HepG2 (cell line): ENCODE measurements at regions not wholly inside any gene's neighbourhood (a gene's known extent, or its start where the extent isn't known, plus 50 kb on each side); places are given as distances from the start of the nearest gene placed in this dataset.

ENCODE experiments used
- ATAC-seq: fragments of 200-7000 bp; cut with Tn5 transposase; 3 replicates; pipeline ENCODE4 v1.9.1; 2020; ENCODE audit warnings: mild to moderate bottlenecking, moderate library complexity
- BruUV-seq: library from RNA; stranded (reverse); fragments of 400-500 nt; replicated peaks from 2 replicates; lab custom pipeline; 2021; lab: Mats Ljungman, UMichigan
- CTCF ChIA-PET: fragments of 300-600 bp; formaldehyde crosslinking; extraction: SDS; loops from one replicate; lab custom pipeline; 2021; ENCODE audit warnings: low total read pairs, inconsistent platforms, low intra/inter-chr PET ratio; lab: Yijun Ruan, JAX
- POLR2A ChIA-PET: fragments of 350-600 bp; sonication (Branson Sonifier 250); formaldehyde crosslinking; loops from one replicate; lab custom pipeline; 2020; ENCODE audit warnings: antibody characterized with exemption, inconsistent platforms; lab: Yijun Ruan, JAX
- DNase-seq: peaks from one replicate; pipeline ENCODE4 v3.0.0-alpha.2; 2015; ENCODE audit warnings: low spot score
- FAIRE-seq: peaks from 3 replicates; lab custom pipeline; 2011; peaks lifted over from hg19 to GRCh38; lab: Jason Lieb, UNC
- H2AFZ ChIP-seq: one replicate; pipeline ENCODE4 v1.6.1; 2011; ENCODE audit warnings: low read length, inconsistent platforms
- H3K27ac ChIP-seq: fragments of 300-600 bp; 3 replicates; pipeline ENCODE4 v1.8.0; 2011; ENCODE audit warnings: mixed run types, mild to moderate bottlenecking, mixed read lengths, low read length, inconsistent platforms; ENCODE audit not compliant: insufficient read depth; ENCODE audit errors: extremely low read length
- H3K27me3 ChIP-seq, 2 experiments: fragments of 200-600 bp in 1 of 2; 2 replicates in 1 of 2; 3 replicates in 1 of 2; pipeline versions ENCODE4 v1.6.0 to v1.8.0; 2011; ENCODE audit warnings: low read length in 2 of 2, mild to moderate bottlenecking in 2 of 2, moderate library complexity in 2 of 2, inconsistent platforms in 1 of 2; ENCODE audit not compliant: insufficient read depth in 2 of 2, control insufficient read depth in 1 of 2
- H3K36me3 ChIP-seq, 2 experiments: fragments of 200-600 bp in 1 of 2; replicated peaks in 1 of 2; 2 replicates in 1 of 2; 3 replicates in 1 of 2; pipeline versions ENCODE4 v1.5.1 to v1.8.0; 2011; ENCODE audit warnings: low read length in 2 of 2, inconsistent platforms in 1 of 2; ENCODE audit not compliant: insufficient read depth in 2 of 2, control insufficient read depth in 1 of 2
- H3K4me1 ChIP-seq: 2 replicates; pipeline ENCODE4 v1.5.1; 2012; ENCODE audit warnings: low read length, inconsistent platforms; ENCODE audit not compliant: insufficient read depth
- H3K4me2 ChIP-seq: 2 replicates; pipeline ENCODE4 v1.6.0; 2011; ENCODE audit warnings: low read depth, low read length, inconsistent platforms
- H3K4me3 ChIP-seq, 3 experiments: fragments of 200-600 bp in 1 of 3; sonication (generic), shearing (Covaris generic) in 1 of 3; replicated peaks in 1 of 3; 2 replicates each; pipeline ENCODE4 v1.5.1; 2011 to 2016; ENCODE audit warnings: low read length in 3 of 3, inconsistent platforms in 2 of 3, low read depth in 2 of 3, mild to moderate bottlenecking in 2 of 3, control low read depth in 1 of 3, mixed read lengths in 1 of 3; ENCODE audit not compliant: insufficient read depth in 1 of 3
- H3K79me2 ChIP-seq: one replicate; pipeline ENCODE4 v1.6.1; 2011; ENCODE audit warnings: low read length, inconsistent platforms; ENCODE audit not compliant: insufficient read depth
- H3K9ac ChIP-seq: 2 replicates; pipeline ENCODE4 v1.6.0; 2011; ENCODE audit warnings: mild to moderate bottlenecking, low read depth, low read length, inconsistent platforms; ENCODE audit not compliant: insufficient read depth
- H3K9me3 ChIP-seq: 2 replicates; pipeline ENCODE4 v1.5.1; 2012; ENCODE audit warnings: mild to moderate bottlenecking, low read length
- H4K20me1 ChIP-seq: 2 replicates; pipeline ENCODE4 v1.6.0; 2011; ENCODE audit warnings: inconsistent platforms, mild to moderate bottlenecking, low read length, moderate library complexity; ENCODE audit not compliant: insufficient read depth
- ARID3A ChIP-seq: IDR thresholded peaks from 2 replicates; pipeline ENCODE4 v1.6.1; 2012; ENCODE audit warnings: low read depth, low read length, improper control_type of control experiment
- GATA4 ChIP-seq: sonication (generic); IDR thresholded peaks from 2 replicates; pipeline ENCODE4 v1.6.1; 2016; ENCODE audit warnings: antibody characterized with exemption, low read depth, borderline replicate concordance
- KLF13 ChIP-seq: sonication (generic); formaldehyde crosslinking; IDR thresholded peaks from 2 replicates; pipeline ENCODE4 v1.4.0; 2020; ENCODE audit warnings: mild to moderate bottlenecking, missing genetic modification reagents
- MED1 ChIP-seq: sonication (generic); formaldehyde crosslinking; IDR thresholded peaks from 2 replicates; pipeline ENCODE4 v1.4.0; 2020; ENCODE audit warnings: missing genetic modification reagents
- MLX ChIP-seq: IDR thresholded peaks from 2 replicates; pipeline ENCODE4 v1.6.1; 2016
- PHF20 ChIP-seq: sonication (generic); formaldehyde crosslinking; IDR thresholded peaks from 2 replicates; pipeline ENCODE4 v1.5.0; 2020; ENCODE audit warnings: mild to moderate bottlenecking, missing genetic modification reagents
- ZNF232 ChIP-seq: sonication (generic); formaldehyde crosslinking; IDR thresholded peaks from 2 replicates; pipeline ENCODE4 v1.4.0; 2020; ENCODE audit warnings: missing genetic modification reagents, borderline replicate concordance
- ZNF446 ChIP-seq: sonication (generic); formaldehyde crosslinking; IDR thresholded peaks from 2 replicates; pipeline ENCODE4 v1.5.0; 2020; ENCODE audit warnings: mild to moderate bottlenecking, missing genetic modification reagents
- ZNF530 ChIP-seq: sonication (generic); formaldehyde crosslinking; IDR thresholded peaks from 2 replicates; pipeline ENCODE4 v1.5.0; 2020; ENCODE audit warnings: low read depth, mild to moderate bottlenecking, missing genetic modification reagents
- ZNF747 ChIP-seq: sonication (generic); formaldehyde crosslinking; IDR thresholded peaks from 2 replicates; pipeline ENCODE4 v1.8.1; 2023; ENCODE audit warnings: missing genetic modification reagents, mild to moderate bottlenecking, borderline replicate concordance
- WGBS: methylation state at CpG from one replicate; pipeline ENCODE4 v1.1.6; 2017; ENCODE audit warnings: low lambda C conversion rate; 5-methylcytosine and 5-hydroxymethylcytosine counted together
- in situ Hi-C: cut with HindIII; loops from 2 replicates; pipeline ENCODE4 v1.10.0; 2017; ENCODE audit warnings: low pct_unique_long_range_greater_than_20kb; ENCODE audit not compliant: extremely low pct_ligation_motif_present
- intact Hi-C: fragments of 100-400 bp; cut with micrococcal nuclease; formaldehyde crosslinking; loops from one replicate; pipeline ENCODE4 v1.10.0; 2022; ENCODE audit not compliant: unreplicated experiment

GRCh38 chr1:114250683-114251572 lies 97.3 kb upstream of the SYT6 start:
- H3K27ac ChIP-seq = no peak overlapping the region
- no peak for FAIRE-seq

GRCh38 chr1:114249691-114250090 lies 96.0 kb upstream of the SYT6 start:
- H3K79me2 ChIP-seq = no peaks in the 10 kb centered on the region
- no peaks in the 10 kb centered on the region for H3K36me3 ChIP-seq
- ATAC-seq = no peak
- no peak overlapping the region for H3K4me2 ChIP-seq
- intact Hi-C loops = no loop called here
- no peak overlapping the region for H3K27ac ChIP-seq
- no peak for TF ChIP-seq ZNF446 (CRISPR knock-in tag)
- TF ChIP-seq ARID3A = no peak
- TF ChIP-seq PHF20 (CRISPR knock-in tag) = no peak
- no peak for TF ChIP-seq ZNF747 (CRISPR knock-in tag)
- no peak for TF ChIP-seq GATA4
- TF ChIP-seq, all 625 proteins: peak for 0
- in situ Hi-C loops = no loop called here
- no peaks in the 10 kb centered on the region for H3K4me1 ChIP-seq
- BruUV-seq = no TSS peak
- ChIA-PET POLR2A (no interaction called here), CTCF (no interaction called here)
- 0 out of 5 replicates have a peak, but pooled peaks cover 0 to 8% of the 10 kb centered on the region in 2 experiments for H3K27me3 ChIP-seq
- WGBS = 39% methylated on average over 4 of the region's 10 CpGs
- H4K20me1 ChIP-seq = no peaks in the 10 kb centered on the region
- FAIRE-seq (no peak), DNase-seq (no peak)
- H2AFZ ChIP-seq = no peak overlapping the region
- H3K4me3 ChIP-seq = no peak overlapping the region
- H3K9me3 ChIP-seq = no peaks in the 10 kb centered on the region
- H3K9ac ChIP-seq = no peak overlapping the region

More at GRCh38 chr1:114250683-114251572, 97.3 kb upstream of the SYT6 start:
- Histone ChIP-seq H3K9me3 (no peaks in the 10 kb centered on the region), H4K20me1 (no peaks in the 10 kb centered on the region), H3K9ac (no peak overlapping the region), H3K4me1 (no peaks in the 10 kb centered on the region), H3K27me3 (0 out of 5 replicates have a peak, but pooled peaks cover 0 to 8% of the 10 kb centered on the region in 2 experiments), H3K4me2 (no peak overlapping the region), H3K4me3 (no peak overlapping the region), H3K79me2 (no peaks in the 10 kb centered on the region), H3K36me3 (no peaks in the 10 kb centered on the region), H2AFZ (no peak overlapping the region)
- no peak; the same call in 2 of the 3 replicates for ATAC-seq
- intact Hi-C loops = no loop called here
- TF ChIP-seq MLX (CRISPR knock-in tag) = no peak
- no peak for TF ChIP-seq ZNF530
- TF ChIP-seq ZNF232 (CRISPR knock-in tag) = no peak
- TF ChIP-seq MED1 (CRISPR knock-in tag) = no peak
- no peak for TF ChIP-seq KLF13 (CRISPR knock-in tag)
- DNase-seq = no peak
- ChIA-PET CTCF (no interaction called here), POLR2A (no interaction called here)
- WGBS = 15% methylated on average over 12 of the region's 12 CpGs
- in situ Hi-C loops = no loop called here
- no TSS peak for BruUV-seq
